ENCODE measurements at regions not wholly inside any gene's neighbourhood (a gene's known extent, or its start where the extent isn't known, plus 50 kb on each side); places are given as distances from the start of the nearest gene placed in this dataset.

GRCh38 chr6:145267076-145267867 lies 468.0 kb downstream of the EPM2A start:
- Histone ChIP-seq H3K79me2 (ENCODE audit: control insufficient read depth, low read length) (no peaks in the 10 kb centered on the region), H3K4me2 (ENCODE audit: low read length) (no peak overlapping the region)
- TF ChIP-seq EZH2phosphoT487 (IDR thresholded peaks at IDR 0.05; ENCODE audit: borderline replicate concordance, low read length) (no peak), CTCF (IDR thresholded peaks at IDR 0.05; ENCODE audit: low read depth, low read length, poor library complexity, severe bottlenecking) (no peak)

GRCh38 chr6:145270464-145270863 lies 464.9 kb downstream of the EPM2A start:
- no peak overlapping the region for H3K27ac ChIP-seq (ENCODE audit: low read depth, low read length)
- no peaks in the 10 kb centered on the region for H3K27me3 ChIP-seq (ENCODE audit: control insufficient read depth, low read length)
- H3K9me3 ChIP-seq (ENCODE audit: control insufficient read depth, insufficient read depth, low read length), result no peaks in the 10 kb centered on the region
- no peaks in the 10 kb centered on the region for H3K9me2 ChIP-seq (replicated peaks; ENCODE audit: control insufficient read depth, low read length)
- no peaks in the 10 kb centered on the region for H3F3A ChIP-seq (ENCODE audit: control insufficient read depth, insufficient read depth)
- H3K4me3 ChIP-seq (ENCODE audit: low read length), result no peak overlapping the region
- TF ChIP-seq CTCF (IDR thresholded peaks at IDR 0.05; ENCODE audit: low read depth, low read length, poor library complexity, severe bottlenecking), result no peak
- no peak for TF ChIP-seq EZH2phosphoT487 (IDR thresholded peaks at IDR 0.05; ENCODE audit: borderline replicate concordance, low read length)
- no peaks in the 10 kb centered on the region for H3K4me1 ChIP-seq (ENCODE audit: control insufficient read depth, low read length)
- no peaks in the 10 kb centered on the region for H4K20me1 ChIP-seq (ENCODE audit: control insufficient read depth, insufficient read depth, low read depth, low read length)
- no peak overlapping the region for H3K4me2 ChIP-seq (ENCODE audit: low read length)
- no peaks in the 10 kb centered on the region for H3K36me3 ChIP-seq (ENCODE audit: control insufficient read depth, low read length)
- no peaks in the 10 kb centered on the region for H3K79me2 ChIP-seq (ENCODE audit: control insufficient read depth, low read length)

More at GRCh38 chr6:145267076-145267867, 468.0 kb downstream of the EPM2A start:
- no peak overlapping the region for H3K4me3 ChIP-seq (ENCODE audit: low read length)
- H3K36me3 ChIP-seq (ENCODE audit: control insufficient read depth, low read length), result no peaks in the 10 kb centered on the region
- H3K9me2 ChIP-seq (replicated peaks; ENCODE audit: control insufficient read depth, low read length), result no peaks in the 10 kb centered on the region
- H3K4me1 ChIP-seq (ENCODE audit: control insufficient read depth, low read length), result no peaks in the 10 kb centered on the region
- no peaks in the 10 kb centered on the region for H3F3A ChIP-seq (ENCODE audit: control insufficient read depth, insufficient read depth)
- H3K9me3 ChIP-seq (ENCODE audit: control insufficient read depth, insufficient read depth, low read length), result no peaks in the 10 kb centered on the region
- H4K20me1 ChIP-seq (ENCODE audit: control insufficient read depth, insufficient read depth, low read depth, low read length), result no peaks in the 10 kb centered on the region
- H3K27ac ChIP-seq (ENCODE audit: low read depth, low read length), result no peak overlapping the region
- H3K27me3 ChIP-seq (ENCODE audit: control insufficient read depth, low read length), result no peaks in the 10 kb centered on the region

DNA sequence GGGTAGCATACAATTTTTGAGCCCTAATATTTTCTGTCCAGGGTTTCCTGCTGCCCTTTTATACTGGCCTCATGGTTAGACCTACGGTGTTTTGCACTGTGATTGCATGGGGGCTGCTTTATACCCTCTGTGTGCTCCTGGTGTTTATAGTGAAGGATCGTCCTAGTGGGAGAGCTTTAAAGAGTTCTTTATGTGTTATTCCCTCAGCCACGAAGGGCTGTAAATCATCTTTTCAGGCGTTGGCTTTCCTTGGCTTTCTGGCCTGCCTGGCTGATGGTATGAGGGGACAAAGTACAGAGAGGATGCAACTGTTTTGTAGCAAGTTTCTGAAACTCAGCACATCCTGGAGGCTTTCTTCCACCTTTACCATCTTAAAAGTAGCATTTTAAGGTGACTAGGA lies 464.3 kb downstream of the EPM2A start:
- Histone ChIP-seq H3K4me2 (ENCODE audit: low read length) (no peak overlapping the region), H3K9me2 (replicated peaks; ENCODE audit: control insufficient read depth, low read length) (no peaks in the 10 kb centered on the region), H3K4me1 (ENCODE audit: control insufficient read depth, low read length) (no peaks in the 10 kb centered on the region), H3K36me3 (ENCODE audit: control insufficient read depth, low read length) (no peaks in the 10 kb centered on the region), H3F3A (ENCODE audit: control insufficient read depth, insufficient read depth) (no peaks in the 10 kb centered on the region), H3K4me3 (ENCODE audit: low read length) (no peak overlapping the region), H4K20me1 (ENCODE audit: control insufficient read depth, insufficient read depth, low read depth, low read length) (no peaks in the 10 kb centered on the region), H3K9me3 (ENCODE audit: control insufficient read depth, insufficient read depth, low read length) (no peaks in the 10 kb centered on the region), H3K79me2 (ENCODE audit: control insufficient read depth, low read length) (no peaks in the 10 kb centered on the region), H3K27ac (ENCODE audit: low read depth, low read length) (no peak overlapping the region), H3K27me3 (ENCODE audit: control insufficient read depth, low read length) (no peaks in the 10 kb centered on the region)
- no peak for TF ChIP-seq EZH2phosphoT487 (IDR thresholded peaks at IDR 0.05; ENCODE audit: borderline replicate concordance, low read length)
- TF ChIP-seq CTCF (IDR thresholded peaks at IDR 0.05; ENCODE audit: low read depth, low read length, poor library complexity, severe bottlenecking), result no peak
